GM20431 (cell line): ENCODE measurements at regions not wholly inside any gene's neighbourhood (a gene's known extent, or its start where the extent isn't known, plus 50 kb on each side); places are given as distances from the start of the nearest gene placed in this dataset.
"Not testable (repeated sequence)": the region's sequence is repeated elsewhere in the genome, so short reads cannot be mapped to it uniquely, and the experiment has no call there.

Experiments
- in situ Hi-C: fragments of 300-500 bp; cut with MseI, MboI; formaldehyde crosslinking; loops from one replicate; pipeline ENCODE4 v1.15.0; 2020; ENCODE audit warnings: low sequenced_read_pairs; ENCODE audit not compliant: unreplicated experiment

GRCh38 chr14:38973083-38973700, 129.8 kb downstream of the SEC23A start:
- in situ Hi-C loops, result no loop called here

DNA sequence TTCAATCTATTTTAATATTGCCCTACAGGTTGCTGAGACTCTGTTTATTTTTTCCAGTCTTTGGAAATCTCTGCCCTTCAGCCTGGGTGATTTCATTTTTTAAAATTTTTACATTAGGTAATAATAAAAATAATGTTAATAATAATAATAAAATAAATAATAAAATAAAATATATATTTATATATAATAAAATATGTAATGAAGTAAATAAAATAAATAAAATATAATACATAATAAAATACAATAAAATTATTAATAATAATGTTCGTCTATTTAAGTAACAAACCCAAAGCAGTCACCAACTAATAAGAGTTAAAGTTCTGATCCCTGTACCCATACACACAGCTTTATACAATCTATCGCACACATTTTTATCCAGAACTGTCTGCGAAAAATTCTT, 130.5 kb downstream of the SEC23A start:
- in situ Hi-C loops, result no loop called here

GRCh38 chr14:38971258-38971921, 131.6 kb downstream of the SEC23A start:
- in situ Hi-C loops, result no loop called here

DNA sequence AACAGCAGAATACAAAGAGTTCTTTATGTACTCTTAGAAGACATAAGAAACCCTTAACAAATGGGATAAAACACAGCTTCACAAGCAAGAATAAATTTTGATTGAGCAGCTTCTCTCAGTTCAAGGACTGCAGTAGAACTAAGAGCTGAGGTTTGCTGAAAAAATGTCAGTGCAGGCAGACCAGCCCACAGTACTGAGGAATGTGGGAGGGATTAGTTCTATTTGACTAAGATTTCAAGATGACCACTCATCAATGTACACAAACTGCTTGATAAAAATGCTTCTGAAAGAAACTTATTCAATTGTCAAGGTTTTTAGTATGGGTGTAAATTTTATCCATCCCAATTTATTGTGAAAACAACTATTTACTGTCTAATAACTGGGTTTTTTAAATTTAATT, 138.4 kb downstream of the SEC23A start:
- in situ Hi-C loops, result no loop called here

DNA sequence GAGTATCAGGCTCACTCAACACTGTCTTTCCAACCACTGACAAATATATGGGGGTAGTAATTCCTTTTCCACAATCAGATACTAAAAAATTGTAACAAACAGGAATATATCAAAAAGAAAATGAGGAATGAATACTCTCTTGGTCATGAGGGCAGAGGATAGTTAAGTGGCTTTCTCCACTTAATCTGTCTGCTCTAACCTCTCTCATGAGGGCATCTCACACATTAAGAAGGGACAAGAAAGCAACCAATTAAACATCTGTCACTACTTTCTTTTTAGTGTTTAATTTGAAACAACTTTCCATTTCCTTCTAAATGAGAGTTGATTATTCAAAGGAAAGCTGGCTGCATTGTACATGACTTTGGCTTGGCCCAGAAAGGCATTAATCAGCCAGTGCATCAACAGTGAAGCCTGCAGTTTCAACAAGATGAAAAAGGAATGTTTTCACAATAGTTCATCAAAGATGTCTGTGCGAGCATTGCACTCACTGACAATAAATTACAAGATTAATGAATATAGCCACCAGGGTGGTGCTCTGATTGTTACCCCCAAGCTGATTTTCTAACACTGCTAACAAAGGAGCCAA, 142.0 kb downstream of the SEC23A start:
- in situ Hi-C loops, result no loop called here

- in situ Hi-C loops, result no loop called here
Measured at GRCh38 chr14:38959021-38959420, 144.0 kb downstream of the SEC23A start.

DNA sequence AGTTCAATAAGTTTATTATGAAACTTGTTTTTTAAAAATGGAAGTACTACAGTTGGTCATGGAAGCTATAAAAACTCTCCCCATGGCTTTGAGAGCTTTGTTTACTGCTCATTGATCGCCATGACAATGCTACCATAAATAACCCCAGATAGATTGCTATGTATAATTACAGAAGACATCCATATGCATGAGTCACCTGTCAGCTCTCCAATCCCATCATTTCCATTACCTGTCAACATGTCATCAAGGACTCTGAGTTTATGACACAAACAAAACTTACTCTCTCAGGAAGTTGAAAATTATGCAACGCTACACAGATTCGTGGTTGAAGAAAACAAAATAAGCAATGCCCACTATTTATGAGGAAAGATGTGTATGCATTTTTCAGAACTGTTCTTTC, 144.4 kb downstream of the SEC23A start:
- in situ Hi-C loops, result no loop called here

- in situ Hi-C loops, result no loop called here
Measured at GRCh38 chr14:38951451-38951850, 151.6 kb downstream of the SEC23A start.

- in situ Hi-C loops, result no loop called here
Measured at GRCh38 chr14:38950676-38951075, 152.4 kb downstream of the SEC23A start.

DNA sequence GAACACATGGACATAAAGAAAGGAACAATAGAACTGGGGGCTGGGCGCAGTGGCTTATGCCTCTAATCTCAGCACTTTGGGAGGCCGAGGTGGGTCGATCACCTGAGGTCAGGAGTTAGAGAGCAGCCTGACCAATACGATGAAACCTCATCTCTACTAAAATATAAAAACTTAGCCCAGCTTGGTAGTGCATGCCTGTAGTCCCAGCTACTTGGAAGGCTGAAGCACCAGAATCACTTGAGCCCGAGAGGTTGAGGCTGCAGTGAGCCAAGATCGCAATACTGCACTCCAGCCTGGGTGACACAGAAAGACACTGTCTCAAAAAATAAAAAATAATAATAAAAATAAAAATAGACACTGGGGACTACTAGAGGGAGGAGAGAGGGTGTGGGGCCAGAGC, 154.5 kb downstream of the SEC23A start:
- in situ Hi-C loops, result no loop called here

GRCh38 chr14:38948171-38948570, 154.9 kb downstream of the SEC23A start:
- in situ Hi-C loops, result no loop called here

GRCh38 chr14:38947343-38947742, 155.7 kb downstream of the SEC23A start:
- in situ Hi-C loops, result no loop called here

GRCh38 chr14:38944691-38945090, 158.3 kb downstream of the SEC23A start:
- in situ Hi-C loops, result no loop called here

DNA sequence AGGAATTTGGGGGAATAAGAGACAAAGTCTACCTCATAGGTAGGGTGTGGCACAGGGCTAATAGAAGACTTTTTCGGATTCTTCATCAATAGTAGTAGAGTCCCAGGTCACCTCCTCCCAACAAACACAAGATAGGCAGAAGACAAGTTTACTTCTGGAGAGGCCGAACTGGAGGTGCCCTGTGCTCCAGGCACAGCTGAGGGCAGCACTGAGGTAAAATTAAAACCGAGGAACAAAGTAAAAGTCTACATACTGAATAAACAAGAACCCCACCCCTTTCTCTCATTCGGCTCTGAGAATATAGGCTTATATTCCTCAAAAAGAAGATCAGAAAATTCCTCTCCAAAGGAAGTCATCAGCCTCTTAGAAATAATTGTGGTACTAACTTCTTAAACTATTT, 161.5 kb downstream of the SEC23A start:
- in situ Hi-C loops, result no loop called here

GRCh38 chr14:38932653-38933000, 170.4 kb downstream of the SEC23A start:
- in situ Hi-C loops, result not testable (repeated sequence)

DNA sequence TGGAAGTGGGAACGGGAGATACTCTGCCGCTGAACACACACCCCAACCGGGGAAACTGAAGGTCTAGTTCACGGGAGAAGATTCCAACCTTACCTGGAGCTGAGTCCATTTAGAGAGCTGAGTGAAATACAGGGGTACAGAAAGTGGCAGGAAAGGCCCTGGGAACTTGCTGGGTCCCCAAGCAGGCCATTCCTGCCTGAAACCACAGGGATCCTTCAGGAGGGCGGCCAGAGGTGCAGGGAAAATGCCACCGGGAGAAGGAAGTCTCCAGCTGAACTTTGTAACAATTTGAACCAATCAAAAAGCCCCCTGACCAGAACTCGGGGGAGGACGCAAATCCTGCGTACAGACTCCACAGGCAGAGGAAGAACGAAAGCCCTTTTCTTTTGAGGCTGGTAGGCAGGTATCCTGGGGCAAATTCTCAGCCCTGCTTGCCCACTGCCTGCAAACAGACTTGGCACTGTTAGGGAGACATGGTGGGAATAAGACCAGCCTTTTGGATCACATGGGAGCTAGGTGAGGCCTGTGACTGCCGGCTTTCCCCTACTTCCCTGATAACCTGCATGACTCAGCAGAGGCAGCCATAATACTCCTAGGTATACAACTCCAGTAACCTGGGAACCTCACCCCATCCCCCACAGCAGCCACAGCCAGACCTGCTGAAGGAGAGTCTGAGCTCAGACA, 170.9 kb downstream of the SEC23A start:
- in situ Hi-C loops, result no loop called here

- in situ Hi-C loops, result no loop called here
Measured at GRCh38 chr14:38930898-38931297, 172.1 kb downstream of the SEC23A start.

GRCh38 chr14:38930022-38930421, 173.0 kb downstream of the SEC23A start:
- in situ Hi-C loops, result no loop called here

DNA sequence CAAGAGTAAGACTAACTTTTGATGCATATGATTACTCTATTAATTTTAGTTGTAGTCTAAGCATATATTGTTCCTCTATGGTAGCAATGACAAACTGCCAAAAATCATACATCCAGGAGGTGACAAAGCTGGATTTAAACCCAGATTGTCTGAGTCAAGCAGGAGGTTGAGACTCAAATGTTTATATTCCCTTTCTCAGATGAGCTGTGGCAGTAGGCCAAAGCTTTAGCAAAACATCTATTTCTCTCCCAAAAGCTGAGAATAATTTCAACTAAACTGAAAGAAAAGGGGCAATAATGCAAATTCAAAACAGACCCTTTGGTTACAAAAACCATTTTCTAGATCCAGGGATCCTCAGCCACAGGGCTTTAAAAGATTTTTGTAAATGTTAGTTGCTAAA, 173.6 kb downstream of the SEC23A start:
- in situ Hi-C loops, result no loop called here

- in situ Hi-C loops, result not testable (repeated sequence)
Measured at GRCh38 chr14:38921893-38922292, 181.1 kb downstream of the SEC23A start.

GRCh38 chr14:38915125-38915524, 187.9 kb downstream of the SEC23A start:
- in situ Hi-C loops, result no loop called here
